ENCODE measurements at regions not wholly inside any gene's neighbourhood (a gene's known extent, or its start where the extent isn't known, plus 50 kb on each side); places are given as distances from the start of the nearest gene placed in this dataset.
A peak's percentile ranks its signal among the peaks of the same experiment; 100 is the strongest.

- TF ChIP-seq CTCF (IDR thresholded peaks at IDR 0.05; ENCODE audit: low read depth, low read length) (no peak), MYC (IDR thresholded peaks at IDR 0.05; ENCODE audit: low read depth, low read length) (no peak), POLR2A (IDR thresholded peaks at IDR 0.05; ENCODE audit: extremely low read depth, insufficient read length) (no peak), MAX (IDR thresholded peaks at IDR 0.05; ENCODE audit: low read depth, low read length) (no peak)
- H3K4me3 ChIP-seq (ENCODE audit: low read depth, low read length): no peak overlapping the region
- DNase-seq (ENCODE audit: low read depth): no peak
These were observed 219.2 kb downstream of the ZIC5 start for GRCh38 chr13:99752373-99752772.

GRCh38 chr13:99751517-99752199 is 219.9 kb downstream of the ZIC5 start:
- no peak for TF ChIP-seq MYC (IDR thresholded peaks at IDR 0.05; ENCODE audit: low read depth, low read length)
- H3K4me3 ChIP-seq (ENCODE audit: low read depth, low read length): no peak overlapping the region
- peak; percentile 19 for DNase-seq (ENCODE audit: low read depth)

- no peak for DNase-seq (ENCODE audit: low read depth)
- TF ChIP-seq MYC (IDR thresholded peaks at IDR 0.05; ENCODE audit: low read depth, low read length): no peak
- TF ChIP-seq CTCF (IDR thresholded peaks at IDR 0.05; ENCODE audit: low read depth, low read length): no peak
- no peak for TF ChIP-seq MAX (IDR thresholded peaks at IDR 0.05; ENCODE audit: low read depth, low read length)
- no peak for TF ChIP-seq POLR2A (IDR thresholded peaks at IDR 0.05; ENCODE audit: extremely low read depth, insufficient read length)
- no peak overlapping the region for H3K4me3 ChIP-seq (ENCODE audit: low read depth, low read length)
These were observed 220.6 kb downstream of the ZIC5 start for GRCh38 chr13:99750951-99751350.

DNA sequence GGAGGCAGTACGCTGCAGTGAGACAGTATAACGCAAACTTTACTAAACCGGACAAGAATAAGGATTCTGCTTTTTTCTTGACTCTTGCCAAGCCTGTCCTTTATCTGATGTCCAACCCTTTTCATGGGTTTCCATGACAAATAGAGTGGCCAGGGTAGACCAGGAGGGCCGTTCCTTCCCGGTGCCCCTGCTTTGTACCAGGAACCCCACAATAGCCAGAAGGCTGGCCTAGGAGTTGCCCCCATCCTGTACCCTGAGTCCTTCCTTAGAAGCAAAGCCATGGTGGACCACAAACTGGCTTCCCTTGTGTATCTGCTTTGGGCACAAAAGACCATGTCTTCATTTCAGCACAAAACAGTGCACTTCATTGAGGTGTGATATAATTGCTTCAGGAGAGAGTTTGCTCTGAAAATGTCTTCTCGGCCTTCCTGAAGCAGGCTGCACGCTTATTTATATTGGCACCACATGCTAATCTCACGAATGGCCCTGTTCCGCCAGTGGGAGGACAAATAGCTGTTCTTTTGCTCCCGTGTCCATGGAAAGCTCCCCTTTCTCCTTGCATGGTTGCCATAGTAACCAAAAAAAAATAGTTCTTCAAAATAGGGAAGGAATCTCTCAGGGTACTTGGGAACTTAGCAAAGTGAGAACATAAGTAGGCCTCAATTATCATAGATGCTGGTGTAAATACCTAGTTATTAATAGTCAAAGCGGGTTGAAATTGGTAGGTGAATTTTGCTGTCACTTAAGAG is 222.1 kb downstream of the ZIC5 start:
- DNase-seq (ENCODE audit: low read depth): no peak
- no peak overlapping the region for H3K4me3 ChIP-seq (ENCODE audit: low read depth, low read length)
- no peak for TF ChIP-seq POLR2A (IDR thresholded peaks at IDR 0.05; ENCODE audit: extremely low read depth, insufficient read length)
- TF ChIP-seq CTCF (IDR thresholded peaks at IDR 0.05; ENCODE audit: low read depth, low read length): no peak
- TF ChIP-seq MAX (IDR thresholded peaks at IDR 0.05; ENCODE audit: low read depth, low read length): no peak
- TF ChIP-seq MYC (IDR thresholded peaks at IDR 0.05; ENCODE audit: low read depth, low read length): no peak

DNA sequence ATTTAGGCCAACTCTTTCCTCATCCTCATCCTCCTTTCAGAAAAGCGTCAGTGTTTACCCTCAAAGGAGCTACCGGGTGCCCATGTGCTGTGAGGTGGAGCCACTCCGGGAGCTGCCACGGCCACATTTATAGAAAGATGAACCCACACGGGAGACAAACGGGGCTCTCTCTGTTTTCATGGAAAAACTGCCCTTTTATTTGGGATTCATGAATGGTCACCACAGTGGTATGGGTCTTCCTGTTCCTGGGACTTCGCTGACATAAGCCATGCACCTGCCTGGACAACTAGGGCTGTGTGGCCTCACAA is 224.2 kb downstream of the ZIC5 start:
- DNase-seq (ENCODE audit: low read depth): no peak
- H3K4me3 ChIP-seq (ENCODE audit: low read depth, low read length): no peak overlapping the region
- TF ChIP-seq CTCF (IDR thresholded peaks at IDR 0.05; ENCODE audit: low read depth, low read length): no peak
- TF ChIP-seq MYC (IDR thresholded peaks at IDR 0.05; ENCODE audit: low read depth, low read length): no peak
- no peak for TF ChIP-seq MAX (IDR thresholded peaks at IDR 0.05; ENCODE audit: low read depth, low read length)
- no peak for TF ChIP-seq POLR2A (IDR thresholded peaks at IDR 0.05; ENCODE audit: extremely low read depth, insufficient read length)

GRCh38 chr13:99746637-99747402 is 224.7 kb downstream of the ZIC5 start:
- TF ChIP-seq MAX (IDR thresholded peaks at IDR 0.05; ENCODE audit: low read depth, low read length) (no peak), POLR2A (IDR thresholded peaks at IDR 0.05; ENCODE audit: extremely low read depth, insufficient read length) (no peak), CTCF (IDR thresholded peaks at IDR 0.05; ENCODE audit: low read depth, low read length) (no peak), MYC (IDR thresholded peaks at IDR 0.05; ENCODE audit: low read depth, low read length) (no peak)
- DNase-seq (ENCODE audit: low read depth): no peak
- no peak overlapping the region for H3K4me3 ChIP-seq (ENCODE audit: low read depth, low read length)
